ENCODE measurements at regions not wholly inside any gene's neighbourhood (a gene's known extent, or its start where the extent isn't known, plus 50 kb on each side); places are given as distances from the start of the nearest gene placed in this dataset.

GRCh38 chr13:53160211-53160610 is 131.6 kb downstream of the OLFM4 start:
- TF ChIP-seq Cebpa-rat (IDR thresholded peaks at IDR 0.05), result no peak
- Histone ChIP-seq H3K4me1 (no peaks in the 10 kb centered on the region; a peak in 1 of 20 replicates), H3K36me3 (no peaks in the 10 kb centered on the region), H4K20me1 (no peaks in the 10 kb centered on the region), H3K27me3 (no peaks in the 10 kb centered on the region), H3K27ac (no peak overlapping the region), H3K4me2 (no peak overlapping the region), H3K9me3 (replicated peaks in 1 of 11) (peaks cover 16 to 45% (median 20%) of the 10 kb centered on the region in 11 experiments), H3K4me3 (no peak overlapping the region), H3K9ac (no peak overlapping the region)

- no peak overlapping the region for H3K4me3 ChIP-seq
- H4K20me1 ChIP-seq, result no peaks in the 10 kb centered on the region
- no peak for TF ChIP-seq Cebpa-rat (IDR thresholded peaks at IDR 0.05)
- no peak overlapping the region for H3K9ac ChIP-seq
- H3K9me3 ChIP-seq (replicated peaks in 1 of 11), result peaks cover 16 to 47% (median 20%) of the 10 kb centered on the region in 11 experiments
- H3K4me1 ChIP-seq, result no peaks in the 10 kb centered on the region; a peak in 1 of 20 replicates
- H3K27me3 ChIP-seq, result no peaks in the 10 kb centered on the region
- H3K27ac ChIP-seq, result no peak overlapping the region
- no peaks in the 10 kb centered on the region for H3K36me3 ChIP-seq
- no peak overlapping the region for H3K4me2 ChIP-seq
Observed at GRCh38 chr13:53161251-53161650, 132.6 kb downstream of the OLFM4 start.

- H3K27me3 ChIP-seq, result no peaks in the 10 kb centered on the region
- H3K4me1 ChIP-seq, result no peaks in the 10 kb centered on the region; a peak in 1 of 20 replicates
- no peak overlapping the region for H3K9ac ChIP-seq
- H3K4me2 ChIP-seq, result no peak overlapping the region
- no peak overlapping the region for H3K4me3 ChIP-seq
- no peaks in the 10 kb centered on the region for H3K36me3 ChIP-seq
- TF ChIP-seq Cebpa-rat (IDR thresholded peaks at IDR 0.05), result no peak
- H3K27ac ChIP-seq, result no peak overlapping the region
- no peaks in the 10 kb centered on the region for H4K20me1 ChIP-seq
- peaks cover 0 to 28% (median 0%) of the 10 kb centered on the region in 11 experiments; a peak in 7 of 22 replicates for H3K9me3 ChIP-seq (replicated peaks in 1 of 11)
Observed at GRCh38 chr13:53165261-53165660, 136.6 kb downstream of the OLFM4 start.

DNA sequence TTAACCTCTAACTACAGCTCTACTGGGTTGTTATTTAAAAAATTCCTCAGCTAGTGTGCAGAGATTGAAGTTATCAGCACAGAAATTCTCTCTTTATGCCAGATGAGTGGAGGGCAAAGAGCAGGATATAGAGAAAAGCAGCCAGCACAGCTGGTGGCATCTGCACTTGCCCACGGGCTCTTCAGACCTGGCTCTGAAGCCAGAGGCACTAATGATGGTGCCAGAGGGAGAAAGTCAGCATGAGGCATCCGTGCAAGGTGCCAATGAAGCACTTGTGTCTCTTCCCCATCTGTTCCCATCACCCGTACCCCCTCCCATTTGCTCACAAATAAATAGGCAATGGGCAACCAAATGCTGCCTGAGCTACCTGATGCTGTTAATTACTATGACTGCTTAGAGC is 138.9 kb downstream of the OLFM4 start:
- Histone ChIP-seq H3K36me3 (no peaks in the 10 kb centered on the region), H4K20me1 (no peaks in the 10 kb centered on the region), H3K27ac (no peak overlapping the region), H3K9ac (no peak overlapping the region), H3K9me3 (replicated peaks in 1 of 11) (peaks cover 0 to 28% (median 0%) of the 10 kb centered on the region in 11 experiments; a peak in 7 of 22 replicates), H3K4me3 (no peak overlapping the region), H3K4me1 (no peaks in the 10 kb centered on the region; a peak in 1 of 20 replicates), H3K27me3 (no peaks in the 10 kb centered on the region), H3K4me2 (no peak overlapping the region)
- no peak for TF ChIP-seq Cebpa-rat (IDR thresholded peaks at IDR 0.05)

GRCh38 chr13:53170910-53171309 is 142.3 kb downstream of the OLFM4 start:
- H3K27me3 ChIP-seq, result no peaks in the 10 kb centered on the region
- peaks cover 0 to 11% (median 8%) of the 10 kb centered on the region in 11 experiments; a peak in 10 of 22 replicates for H3K9me3 ChIP-seq (replicated peaks in 1 of 11)
- no peak overlapping the region for H3K4me3 ChIP-seq
- no peak overlapping the region for H3K4me2 ChIP-seq
- no peak overlapping the region for H3K27ac ChIP-seq
- no peaks in the 10 kb centered on the region for H3K36me3 ChIP-seq
- H4K20me1 ChIP-seq, result no peaks in the 10 kb centered on the region
- TF ChIP-seq Cebpa-rat (IDR thresholded peaks at IDR 0.05), result no peak
- H3K4me1 ChIP-seq, result no peaks in the 10 kb centered on the region
- no peak overlapping the region for H3K9ac ChIP-seq

GRCh38 chr13:53174545-53174944 is 145.9 kb downstream of the OLFM4 start:
- Histone ChIP-seq H3K4me2 (no peak overlapping the region), H3K9me3 (replicated peaks in 1 of 11) (peaks cover 0 to 11% (median 8%) of the 10 kb centered on the region in 11 experiments; a peak in 10 of 22 replicates), H3K9ac (no peak overlapping the region), H3K4me1 (no peaks in the 10 kb centered on the region), H3K4me3 (no peak overlapping the region), H3K27me3 (no peaks in the 10 kb centered on the region), H3K36me3 (no peaks in the 10 kb centered on the region), H3K27ac (no peak overlapping the region), H4K20me1 (no peaks in the 10 kb centered on the region)
- no peak for TF ChIP-seq Cebpa-rat (IDR thresholded peaks at IDR 0.05)

- Histone ChIP-seq H3K36me3 (no peaks in the 10 kb centered on the region), H3K9me3 (replicated peaks in 1 of 11) (peaks cover 11 to 17% (median 13%) of the 10 kb centered on the region in 11 experiments; a peak in 21 of 22 replicates), H3K27me3 (no peaks in the 10 kb centered on the region), H3K4me2 (no peak overlapping the region), H3K4me1 (no peaks in the 10 kb centered on the region), H3K4me3 (no peak overlapping the region), H3K9ac (no peak overlapping the region), H3K27ac (no peak overlapping the region), H4K20me1 (no peaks in the 10 kb centered on the region)
- no peak for TF ChIP-seq Cebpa-rat (IDR thresholded peaks at IDR 0.05)
Observed at GRCh38 chr13:53180684-53181083, 152.1 kb downstream of the OLFM4 start.

GRCh38 chr13:53182724-53183123 is 154.1 kb downstream of the OLFM4 start:
- H3K9ac ChIP-seq, result no peak overlapping the region
- H3K9me3 ChIP-seq (replicated peaks in 1 of 11), result peaks cover 11 to 17% (median 13%) of the 10 kb centered on the region in 11 experiments; a peak in 21 of 22 replicates
- H3K36me3 ChIP-seq, result no peaks in the 10 kb centered on the region
- H3K27me3 ChIP-seq, result no peaks in the 10 kb centered on the region
- no peaks in the 10 kb centered on the region for H4K20me1 ChIP-seq
- H3K27ac ChIP-seq, result no peak overlapping the region
- H3K4me3 ChIP-seq, result no peak overlapping the region
- TF ChIP-seq Cebpa-rat (IDR thresholded peaks at IDR 0.05), result no peak
- H3K4me2 ChIP-seq, result no peak overlapping the region
- no peaks in the 10 kb centered on the region for H3K4me1 ChIP-seq

- no peaks in the 10 kb centered on the region for H3K27me3 ChIP-seq
- TF ChIP-seq Cebpa-rat (IDR thresholded peaks at IDR 0.05), result no peak
- peaks cover 11 to 17% (median 13%) of the 10 kb centered on the region in 11 experiments; a peak in 21 of 22 replicates for H3K9me3 ChIP-seq (replicated peaks in 1 of 11)
- H4K20me1 ChIP-seq, result no peaks in the 10 kb centered on the region
- no peak overlapping the region for H3K4me2 ChIP-seq
- H3K4me3 ChIP-seq, result no peak overlapping the region
- peaks cover 0 to 7% (median 0%) of the 10 kb centered on the region in 10 experiments; a peak in 2 of 20 replicates for H3K4me1 ChIP-seq
- H3K27ac ChIP-seq, result no peak overlapping the region
- H3K9ac ChIP-seq, result no peak overlapping the region
- H3K36me3 ChIP-seq, result no peaks in the 10 kb centered on the region
Observed at GRCh38 chr13:53188120-53188519, 159.5 kb downstream of the OLFM4 start.

GRCh38 chr13:53189162-53189561 is 160.5 kb downstream of the OLFM4 start:
- Histone ChIP-seq H4K20me1 (no peaks in the 10 kb centered on the region), H3K27me3 (no peaks in the 10 kb centered on the region), H3K36me3 (no peaks in the 10 kb centered on the region), H3K27ac (no peak overlapping the region), H3K9me3 (replicated peaks in 1 of 11) (peaks cover 6 to 8% (median 7%) of the 10 kb centered on the region in 11 experiments; a peak in 19 of 22 replicates), H3K4me2 (no peak overlapping the region), H3K4me1 (peaks cover 0 to 7% (median 0%) of the 10 kb centered on the region in 10 experiments; a peak in 2 of 20 replicates), H3K4me3 (no peak overlapping the region), H3K9ac (no peak overlapping the region)
- TF ChIP-seq Cebpa-rat (IDR thresholded peaks at IDR 0.05), result no peak

Measured in BLaER1 treated with 17β-estradiol and CSF1 and Interleukin-3, amounts not matched to agents 10 nM and 100 nM (cell line).